Peyer's patch (tissue), 4 donors: ENCODE measurements at regions not wholly inside any gene's neighbourhood (a gene's known extent, or its start where the extent isn't known, plus 50 kb on each side); places are given as distances from the start of the nearest gene placed in this dataset.

Source experiments
- DNase-seq, 3 donors: peaks; one replicate each; pipeline ENCODE4 v3.0.0-alpha.2; 2017 to 2019
- H3K27ac ChIP-seq, 4 donors: fragments of 200-600 bp; sonication (generic); one replicate each; pipeline ENCODE4 v1.5.1; 2016 to 2019
- H3K27me3 ChIP-seq, 2 donors: fragments of 200-600 bp; sonication (generic); one replicate each; pipeline ENCODE4 v1.5.1; 2019
- H3K36me3 ChIP-seq, 3 donors: fragments of 200-600 bp; sonication (generic); one replicate each; pipeline ENCODE4 v1.5.1; 2016 to 2019
- H3K4me1 ChIP-seq, 4 donors: fragments of 200-600 bp; sonication (generic); one replicate each; pipeline ENCODE4 v1.5.1; 2016 to 2019
- H3K4me3 ChIP-seq, 4 donors: fragments of 200-600 bp; sonication (generic); 1 replicate in 3 of 4; 2 replicates in 1 of 4; pipeline ENCODE4 v1.5.1; 2016 to 2019; ENCODE audit warnings: mild to moderate bottlenecking in 1 of 4
- H3K9me3 ChIP-seq, 4 donors: fragments of 200-600 bp; sonication (generic); one replicate each; pipeline ENCODE4 v1.5.1; 2016 to 2019; ENCODE audit warnings: mild to moderate bottlenecking in 1 of 4
- POLR2A ChIP-seq, 2 donors: fragments of 450-650 bp; IDR thresholded peaks; one replicate each; pipeline ENCODE4 v1.5.1; 2017; ENCODE audit warnings: antibody characterized with exemption in 2 of 2, mild to moderate bottlenecking in 2 of 2, moderate library complexity in 2 of 2
- TF ChIP-seq, protein P1 (sequence below), 6 experiments: fragments of 450-650 bp in 4 of 6; fragments of 200-600 bp in 2 of 6; sonication (generic) in 1 of 6; IDR thresholded peaks; one replicate each; pipeline ENCODE4 v1.5.1; 2017 to 2019; ENCODE audit warnings: antibody characterized with exemption in 6 of 6, mild to moderate bottlenecking in 3 of 6, moderate library complexity in 1 of 6

DNA sequence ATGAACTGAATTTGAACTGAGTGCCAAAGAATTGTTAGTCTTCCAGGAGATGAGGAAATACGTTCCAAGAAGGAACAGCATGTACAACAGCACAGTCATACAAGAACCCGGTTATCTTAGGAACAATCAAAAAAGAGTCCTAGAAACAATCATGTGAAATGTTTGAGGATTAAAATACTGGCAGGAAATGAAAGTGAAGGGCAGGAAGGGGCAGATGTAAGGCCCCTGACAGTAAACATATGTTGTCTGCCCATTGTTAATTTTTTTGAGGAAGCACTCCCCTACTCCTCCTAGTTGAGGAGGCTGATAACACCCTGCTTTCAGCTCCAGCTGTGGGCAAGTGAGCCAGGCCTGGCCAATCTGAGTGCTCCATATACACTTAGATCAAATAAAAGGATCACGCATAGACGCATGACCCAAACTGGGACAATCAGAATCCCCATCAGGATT lies 220.9 kb downstream of the HACE1 start:
- DNase-seq, result no peak
- H3K4me3 ChIP-seq, result no peak overlapping the region
- H3K4me1 ChIP-seq, result no peaks in the 10 kb centered on the region
- H3K36me3 ChIP-seq, result no peaks in the 10 kb centered on the region
- peak overlapping the region in 2 of 4 donors; percentile 6 to 30 for H3K27ac ChIP-seq
- TF ChIP-seq, protein P1, sequence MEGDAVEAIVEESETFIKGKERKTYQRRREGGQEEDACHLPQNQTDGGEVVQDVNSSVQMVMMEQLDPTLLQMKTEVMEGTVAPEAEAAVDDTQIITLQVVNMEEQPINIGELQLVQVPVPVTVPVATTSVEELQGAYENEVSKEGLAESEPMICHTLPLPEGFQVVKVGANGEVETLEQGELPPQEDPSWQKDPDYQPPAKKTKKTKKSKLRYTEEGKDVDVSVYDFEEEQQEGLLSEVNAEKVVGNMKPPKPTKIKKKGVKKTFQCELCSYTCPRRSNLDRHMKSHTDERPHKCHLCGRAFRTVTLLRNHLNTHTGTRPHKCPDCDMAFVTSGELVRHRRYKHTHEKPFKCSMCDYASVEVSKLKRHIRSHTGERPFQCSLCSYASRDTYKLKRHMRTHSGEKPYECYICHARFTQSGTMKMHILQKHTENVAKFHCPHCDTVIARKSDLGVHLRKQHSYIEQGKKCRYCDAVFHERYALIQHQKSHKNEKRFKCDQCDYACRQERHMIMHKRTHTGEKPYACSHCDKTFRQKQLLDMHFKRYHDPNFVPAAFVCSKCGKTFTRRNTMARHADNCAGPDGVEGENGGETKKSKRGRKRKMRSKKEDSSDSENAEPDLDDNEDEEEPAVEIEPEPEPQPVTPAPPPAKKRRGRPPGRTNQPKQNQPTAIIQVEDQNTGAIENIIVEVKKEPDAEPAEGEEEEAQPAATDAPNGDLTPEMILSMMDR (IDR thresholded peaks at IDR 0.05), result no peak
- TF ChIP-seq POLR2A (IDR thresholded peaks at IDR 0.05), result no peak
- no peaks in the 10 kb centered on the region for H3K27me3 ChIP-seq
- H3K9me3 ChIP-seq, result no peaks in the 10 kb centered on the region

DNA sequence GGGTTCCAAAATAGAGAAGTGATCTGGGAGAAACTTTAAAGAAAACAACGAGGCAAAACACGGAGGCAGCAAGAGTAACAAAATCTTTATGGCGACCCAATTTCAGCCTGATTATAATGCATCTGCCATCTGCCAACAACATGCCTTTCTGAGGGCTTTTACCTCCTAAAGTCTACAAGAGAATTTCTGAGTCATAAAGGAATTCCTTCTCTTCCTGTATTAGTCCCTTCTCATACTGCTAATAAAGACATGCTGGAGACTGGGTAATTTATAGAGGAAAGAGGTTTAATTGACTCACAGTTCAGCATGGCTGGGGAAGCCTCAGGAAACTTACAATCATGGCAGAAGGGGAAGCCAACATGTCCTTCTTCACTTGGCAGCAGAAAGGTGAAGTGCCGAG lies 226.6 kb downstream of the HACE1 start:
- Histone ChIP-seq H3K27ac (no peak overlapping the region), H3K36me3 (no peaks in the 10 kb centered on the region), H3K9me3 (no peaks in the 10 kb centered on the region), H3K4me3 (no peak overlapping the region), H3K27me3 (no peaks in the 10 kb centered on the region), H3K4me1 (no peaks in the 10 kb centered on the region)
- no peak for DNase-seq
- TF ChIP-seq POLR2A (IDR thresholded peaks at IDR 0.05), result no peak
- TF ChIP-seq, protein P1 (IDR thresholded peaks at IDR 0.05), result no peak

DNA sequence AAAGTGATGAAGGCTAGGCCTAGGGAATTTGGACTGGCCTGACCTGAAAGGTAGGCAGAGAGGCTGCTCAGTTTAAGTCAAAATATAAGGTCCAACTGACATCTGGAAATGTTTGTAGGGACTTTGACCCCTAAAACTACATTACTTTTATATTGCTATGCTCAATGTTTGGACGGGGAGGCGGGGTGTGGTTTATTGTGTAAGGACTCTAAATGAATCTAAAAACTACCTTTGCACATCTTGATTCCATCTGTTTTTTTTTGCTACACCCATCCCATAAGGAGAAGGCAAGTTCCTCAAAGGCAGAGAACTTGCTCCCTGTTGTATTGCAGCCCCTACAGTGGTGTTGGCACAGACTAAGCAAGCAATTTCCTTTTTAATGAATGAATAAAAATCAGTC lies 227.1 kb downstream of the HACE1 start:
- Histone ChIP-seq H3K36me3 (no peaks in the 10 kb centered on the region), H3K27me3 (no peaks in the 10 kb centered on the region), H3K4me1 (no peaks in the 10 kb centered on the region), H3K9me3 (no peaks in the 10 kb centered on the region), H3K4me3 (no peak overlapping the region), H3K27ac (no peak overlapping the region)
- DNase-seq, result no peak
- TF ChIP-seq, protein P1 (IDR thresholded peaks at IDR 0.05), result no peak
- TF ChIP-seq POLR2A (IDR thresholded peaks at IDR 0.05), result no peak

DNA sequence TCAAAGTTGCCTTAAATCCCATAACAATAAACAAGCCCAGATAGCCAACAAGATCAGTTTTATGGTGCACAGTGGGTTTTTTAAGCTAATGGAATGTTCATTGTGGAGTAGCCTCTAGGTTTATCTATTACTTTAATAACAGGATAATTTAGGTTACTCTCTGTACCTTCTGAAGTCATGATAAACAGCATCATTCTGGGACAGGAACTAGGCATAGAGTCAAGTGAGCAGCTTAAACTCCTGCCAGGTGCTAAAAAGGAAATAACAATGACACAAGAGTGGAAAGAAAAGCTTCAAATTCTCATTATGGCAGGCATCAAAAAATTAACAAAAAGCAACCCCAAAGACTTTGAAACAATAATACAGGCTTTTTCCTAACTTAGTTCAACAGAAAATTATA lies 228.8 kb downstream of the HACE1 start:
- Histone ChIP-seq H3K4me1 (no peaks in the 10 kb centered on the region), H3K36me3 (no peaks in the 10 kb centered on the region), H3K27ac (no peak overlapping the region), H3K4me3 (no peak overlapping the region), H3K9me3 (no peaks in the 10 kb centered on the region), H3K27me3 (no peaks in the 10 kb centered on the region)
- DNase-seq, result no peak
- no peak for TF ChIP-seq POLR2A (IDR thresholded peaks at IDR 0.05)
- TF ChIP-seq, protein P1 (IDR thresholded peaks at IDR 0.05), result no peak

DNA sequence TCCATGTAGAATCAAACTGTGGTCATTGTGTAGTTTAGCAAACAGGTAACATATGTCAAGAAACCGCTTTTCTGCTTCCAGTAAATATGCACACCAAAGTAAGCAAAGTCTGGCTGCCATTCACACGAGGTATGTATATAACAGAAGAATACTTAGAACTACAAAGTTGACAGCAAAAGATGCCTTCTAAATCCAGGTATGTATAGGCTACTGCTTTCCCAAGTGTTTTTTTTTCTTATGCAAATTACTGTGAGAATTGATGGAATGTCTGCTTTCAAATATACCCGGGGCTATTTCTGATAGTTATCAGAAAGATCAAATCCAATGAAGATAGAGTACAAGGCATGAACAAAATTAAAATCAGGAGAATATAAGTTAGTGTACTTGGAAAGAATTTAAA lies 229.2 kb downstream of the HACE1 start:
- Histone ChIP-seq H3K4me3 (no peak overlapping the region), H3K27me3 (no peaks in the 10 kb centered on the region), H3K4me1 (no peaks in the 10 kb centered on the region), H3K27ac (no peak overlapping the region), H3K9me3 (no peaks in the 10 kb centered on the region), H3K36me3 (no peaks in the 10 kb centered on the region)
- TF ChIP-seq, protein P1 (IDR thresholded peaks at IDR 0.05), result no peak
- DNase-seq, result no peak

DNA sequence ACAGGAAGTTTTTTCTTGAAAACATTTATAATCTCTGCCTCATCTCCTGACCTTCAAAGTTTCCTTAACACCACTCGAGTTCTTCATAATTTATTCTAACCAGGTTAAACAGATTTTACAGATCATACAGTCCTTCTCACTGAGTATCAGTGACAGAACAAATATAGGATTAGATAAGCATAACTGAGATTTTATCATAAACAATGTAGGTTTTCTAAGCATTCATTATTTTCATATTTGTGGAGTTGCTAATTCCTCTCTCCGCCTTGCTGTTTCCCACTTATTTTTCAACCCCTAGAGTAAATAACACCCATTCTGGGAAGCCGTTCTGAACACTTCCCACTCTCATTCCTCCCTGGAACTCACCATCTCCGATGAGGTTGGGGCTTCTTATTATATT lies 229.9 kb downstream of the HACE1 start:
- no peaks in the 10 kb centered on the region for H3K36me3 ChIP-seq
- no peaks in the 10 kb centered on the region for H3K4me1 ChIP-seq
- TF ChIP-seq, protein P1 (IDR thresholded peaks at IDR 0.05), result no peak
- no peak for TF ChIP-seq POLR2A (IDR thresholded peaks at IDR 0.05)
- no peak overlapping the region for H3K4me3 ChIP-seq
- H3K9me3 ChIP-seq, result no peaks in the 10 kb centered on the region
- no peak for DNase-seq
- no peaks in the 10 kb centered on the region for H3K27me3 ChIP-seq
- no peak overlapping the region for H3K27ac ChIP-seq
